WERI-Rb-1 (cell line): ENCODE measurements at regions not wholly inside any gene's neighbourhood (a gene's known extent, or its start where the extent isn't known, plus 50 kb on each side); places are given as distances from the start of the nearest gene placed in this dataset.

Experiments
- DNase-seq: peaks from one replicate; pipeline ENCODE4 v3.0.0-alpha.2; 2020
- H3K27ac ChIP-seq: fragments of 250-450 bp; sonication (Bioruptor Pico); 2 replicates; pipeline ENCODE4 v1.5.1; 2020; ENCODE audit warnings: mild to moderate bottlenecking, moderate library complexity
- H3K27me3 ChIP-seq: fragments of 250-450 bp; sonication (Bioruptor Pico); 2 replicates; pipeline ENCODE4 v1.5.1; 2021; ENCODE audit warnings: mild to moderate bottlenecking, low read depth, moderate library complexity; ENCODE audit not compliant: insufficient read depth, severe bottlenecking
- H3K36me3 ChIP-seq: fragments of 250-450 bp; sonication (Bioruptor Pico); 2 replicates; pipeline ENCODE4 v1.5.1; 2020; ENCODE audit warnings: mild to moderate bottlenecking, moderate library complexity
- H3K4me3 ChIP-seq: 2 replicates; pipeline ENCODE4 v1.5.1; 2011; ENCODE audit warnings: low read depth, mild to moderate bottlenecking, control low read depth, low read length
- H3K9me3 ChIP-seq: fragments of 250-450 bp; sonication (Bioruptor Pico); 2 replicates; pipeline ENCODE4 v1.5.1; 2021; ENCODE audit warnings: mild to moderate bottlenecking, moderate library complexity; ENCODE audit not compliant: severe bottlenecking
- TF ChIP-seq, protein P1 (sequence below): IDR thresholded peaks from 2 replicates; pipeline ENCODE4 v1.5.1; 2011; ENCODE audit warnings: low read depth, mild to moderate bottlenecking, control low read depth, inconsistent platforms, low read length

- TF ChIP-seq, protein P1, sequence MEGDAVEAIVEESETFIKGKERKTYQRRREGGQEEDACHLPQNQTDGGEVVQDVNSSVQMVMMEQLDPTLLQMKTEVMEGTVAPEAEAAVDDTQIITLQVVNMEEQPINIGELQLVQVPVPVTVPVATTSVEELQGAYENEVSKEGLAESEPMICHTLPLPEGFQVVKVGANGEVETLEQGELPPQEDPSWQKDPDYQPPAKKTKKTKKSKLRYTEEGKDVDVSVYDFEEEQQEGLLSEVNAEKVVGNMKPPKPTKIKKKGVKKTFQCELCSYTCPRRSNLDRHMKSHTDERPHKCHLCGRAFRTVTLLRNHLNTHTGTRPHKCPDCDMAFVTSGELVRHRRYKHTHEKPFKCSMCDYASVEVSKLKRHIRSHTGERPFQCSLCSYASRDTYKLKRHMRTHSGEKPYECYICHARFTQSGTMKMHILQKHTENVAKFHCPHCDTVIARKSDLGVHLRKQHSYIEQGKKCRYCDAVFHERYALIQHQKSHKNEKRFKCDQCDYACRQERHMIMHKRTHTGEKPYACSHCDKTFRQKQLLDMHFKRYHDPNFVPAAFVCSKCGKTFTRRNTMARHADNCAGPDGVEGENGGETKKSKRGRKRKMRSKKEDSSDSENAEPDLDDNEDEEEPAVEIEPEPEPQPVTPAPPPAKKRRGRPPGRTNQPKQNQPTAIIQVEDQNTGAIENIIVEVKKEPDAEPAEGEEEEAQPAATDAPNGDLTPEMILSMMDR = no peak
- Histone ChIP-seq H3K36me3 (no peaks in the 10 kb centered on the region), H3K27me3 (no peaks in the 10 kb centered on the region), H3K4me3 (no peak overlapping the region), H3K9me3 (peaks cover 32% of the 10 kb centered on the region), H3K27ac (no peak overlapping the region)
- no peak for DNase-seq
These were observed 146.6 kb upstream of the MRPS22 start for GRCh38 chr3:139197251-139197650.

GRCh38 chr3:139198186-139198585, 145.6 kb upstream of the MRPS22 start:
- peak overlapping the region; percentile 34 for H3K27ac ChIP-seq
- no peak overlapping the region for H3K4me3 ChIP-seq
- peaks cover 32% of the 10 kb centered on the region for H3K9me3 ChIP-seq
- no peaks in the 10 kb centered on the region for H3K27me3 ChIP-seq
- H3K36me3 ChIP-seq = no peaks in the 10 kb centered on the region
- DNase-seq = no peak
- TF ChIP-seq, protein P1 = no peak

GRCh38 chr3:139198929-139199328, 144.9 kb upstream of the MRPS22 start:
- Histone ChIP-seq H3K4me3 (no peak overlapping the region), H3K27me3 (no peaks in the 10 kb centered on the region), H3K9me3 (peaks cover 30% of the 10 kb centered on the region), H3K27ac (peak overlapping the region; percentile 34), H3K36me3 (no peaks in the 10 kb centered on the region)
- TF ChIP-seq, protein P1 = no peak
- peak; percentile 33 for DNase-seq

- Histone ChIP-seq H3K9me3 (peaks cover 29% of the 10 kb centered on the region), H3K27ac (peak overlapping the region; percentile 53)
- TF ChIP-seq, protein P1 = no peak
These were observed 144.3 kb upstream of the MRPS22 start for GRCh38 chr3:139199421-139200010.

GRCh38 chr3:139201446-139202225, 142.2 kb upstream of the MRPS22 start:
- Histone ChIP-seq H3K27me3 (no peaks in the 10 kb centered on the region), H3K27ac (no peak overlapping the region; the same call in 1 of the 2 replicates), H3K4me3 (no peak overlapping the region), H3K36me3 (no peaks in the 10 kb centered on the region), H3K9me3 (peaks cover 9% of the 10 kb centered on the region)
- TF ChIP-seq, protein P1 = no peak
- no peak for DNase-seq

More at GRCh38 chr3:139199421-139200010, 144.3 kb upstream of the MRPS22 start:
- Histone ChIP-seq H3K36me3 (no peaks in the 10 kb centered on the region), H3K27me3 (no peaks in the 10 kb centered on the region), H3K4me3 (no peak overlapping the region)
- DNase-seq = peak; percentile 50
